IMR-90 (cell line): ENCODE measurements at regions not wholly inside any gene's neighbourhood (a gene's known extent, or its start where the extent isn't known, plus 50 kb on each side); places are given as distances from the start of the nearest gene placed in this dataset.

Experiments
- ATAC-seq: fragments of 200-7000 bp; cut with Tn5 transposase; 2 replicates; pipeline ENCODE4 v1.9.1; 2020; ENCODE audit warnings: low read depth, mild to moderate bottlenecking, moderate library complexity
- BruUV-seq: library from RNA; stranded (reverse); fragments of 400-500 nt; replicated peaks from 2 replicates; lab custom pipeline; 2021; lab: Mats Ljungman, UMichigan
- CTCF ChIA-PET: fragments of 300-600 bp; formaldehyde crosslinking; extraction: SDS; loops from one replicate; lab custom pipeline; 2021; ENCODE audit warnings: antibody characterized with exemption; lab: Yijun Ruan, JAX
- POLR2A ChIA-PET: fragments of 300-600 bp; sonication (Branson Sonifier 250); formaldehyde crosslinking; loops from one replicate; lab custom pipeline; 2022; ENCODE audit warnings: antibody characterized with exemption; ENCODE audit not compliant: unreplicated experiment; lab: Charles Lee
- DNase-seq: peaks from one replicate; pipeline ENCODE4 v3.0.0; 2013
- H2AFZ ChIP-seq: replicated peaks from 2 replicates; pipeline ENCODE3; 2013; ENCODE audit warnings: low read length, mild to moderate bottlenecking; ENCODE audit not compliant: poor library complexity
- H2AK5ac ChIP-seq: 2 replicates; pipeline ENCODE4 v1.6.1; 2013; ENCODE audit warnings: low read depth, low read length, inconsistent platforms
- H2AK9ac ChIP-seq: replicated peaks from 2 replicates; pipeline ENCODE3; 2013; ENCODE audit warnings: mild to moderate bottlenecking, low read depth, low read length, moderate library complexity; ENCODE audit not compliant: poor library complexity
- H2BK120ac ChIP-seq: 2 replicates; pipeline ENCODE4 v1.6.1; 2013; ENCODE audit warnings: low read depth, low read length, inconsistent platforms
- H2BK15ac ChIP-seq: 3 replicates; pipeline ENCODE4 v1.6.1; 2013; ENCODE audit warnings: low read depth, low read length, inconsistent platforms
- H2BK20ac ChIP-seq: 2 replicates; pipeline ENCODE4 v1.6.1; 2013; ENCODE audit warnings: low read depth, mild to moderate bottlenecking, inconsistent platforms, low read length, moderate library complexity
- H2BK5ac ChIP-seq: 2 replicates; pipeline ENCODE4 v1.6.1; 2013; ENCODE audit warnings: mild to moderate bottlenecking, low read depth, low read length, inconsistent platforms; ENCODE audit not compliant: poor library complexity, severe bottlenecking
- H3K14ac ChIP-seq: replicated peaks from 2 replicates; pipeline ENCODE4 v1.6.1; 2013; ENCODE audit warnings: low read depth, low read length, inconsistent platforms
- H3K18ac ChIP-seq: 2 replicates; pipeline ENCODE4 v1.6.1; 2013; ENCODE audit warnings: low read depth, low read length, control low read depth
- H3K23ac ChIP-seq: 2 replicates; pipeline ENCODE4 v1.6.1; 2013; ENCODE audit warnings: low read depth, low read length, inconsistent platforms
- H3K27ac ChIP-seq: 2 replicates; pipeline ENCODE4 v1.5.1; 2013; ENCODE audit warnings: mild to moderate bottlenecking, control low read depth, low read length; ENCODE audit not compliant: insufficient read depth
- H3K27me3 ChIP-seq: 2 replicates; pipeline ENCODE4 v1.6.1; 2013; ENCODE audit warnings: low read length; ENCODE audit not compliant: control insufficient read depth, insufficient read depth
- H3K36me3 ChIP-seq: 2 replicates; pipeline ENCODE4 v1.6.1; 2013; ENCODE audit warnings: low read length, mixed read lengths; ENCODE audit not compliant: control insufficient read depth, insufficient read depth
- H3K4ac ChIP-seq: 2 replicates; pipeline ENCODE4 v1.6.1; 2013; ENCODE audit warnings: low read depth, low read length, inconsistent platforms
- H3K4me1 ChIP-seq: 2 replicates; pipeline ENCODE4 v1.6.1; 2013; ENCODE audit warnings: low read length, mixed read lengths; ENCODE audit not compliant: control insufficient read depth, insufficient read depth
- H3K4me2 ChIP-seq: 2 replicates; pipeline ENCODE4 v1.6.1; 2013; ENCODE audit warnings: low read depth, mild to moderate bottlenecking, control low read depth, low read length, moderate library complexity
- H3K4me3 ChIP-seq: 2 replicates; pipeline ENCODE4 v1.5.1; 2013; ENCODE audit warnings: low read depth, mild to moderate bottlenecking, control low read depth, low read length, moderate library complexity; ENCODE audit not compliant: insufficient read depth
- H3K56ac ChIP-seq: 2 replicates; pipeline ENCODE4 v1.6.1; 2013; ENCODE audit warnings: low read length, inconsistent platforms; ENCODE audit not compliant: insufficient read depth; ENCODE audit errors: extremely low read depth
- H3K79me1 ChIP-seq, 2 experiments: 2 replicates each; pipeline ENCODE4 v1.6.1; 2013; ENCODE audit warnings: low read length in 2 of 2, inconsistent platforms in 1 of 2, low read depth in 1 of 2
- H3K9ac ChIP-seq: 2 replicates; pipeline ENCODE4 v1.6.1; 2013; ENCODE audit warnings: low read depth, low read length, control low read depth
- H3K9me1 ChIP-seq: 2 replicates; pipeline ENCODE4 v1.6.1; 2013; ENCODE audit warnings: low read length, inconsistent platforms; ENCODE audit not compliant: insufficient read depth
- H3K9me3 ChIP-seq: 2 replicates; pipeline ENCODE4 v1.6.1; 2013; ENCODE audit warnings: low read length; ENCODE audit not compliant: control insufficient read depth, insufficient read depth
- H4K20me1 ChIP-seq: 2 replicates; pipeline ENCODE4 v1.6.1; 2013; ENCODE audit warnings: low read length, inconsistent platforms; ENCODE audit not compliant: insufficient read depth
- H4K5ac ChIP-seq: 2 replicates; pipeline ENCODE4 v1.6.1; 2013; ENCODE audit warnings: mild to moderate bottlenecking, low read depth, low read length, control low read depth
- H4K8ac ChIP-seq, 2 experiments: 2 replicates each; pipeline ENCODE4 v1.6.1; 2013; ENCODE audit warnings: low read depth in 2 of 2, low read length in 2 of 2, control low read depth in 1 of 2, inconsistent platforms in 1 of 2
- H4K91ac ChIP-seq: 2 replicates; pipeline ENCODE4 v1.6.1; 2013; ENCODE audit warnings: low read depth, low read length, inconsistent platforms; ENCODE audit not compliant: insufficient read depth
- BHLHE40 ChIP-seq: fragments of 150-350 bp; IDR thresholded peaks from 2 replicates; pipeline ENCODE4 v1.6.1; 2016; ENCODE audit warnings: mild to moderate bottlenecking, low read depth, low read length
- MAFK ChIP-seq: IDR thresholded peaks from 2 replicates; pipeline ENCODE4 v1.6.1; 2012; ENCODE audit warnings: low read depth, low read length, improper control_type of control experiment
- MAZ ChIP-seq: IDR thresholded peaks from 2 replicates; pipeline ENCODE4 v1.6.1; 2012; ENCODE audit warnings: low read depth, mild to moderate bottlenecking, low read length, improper control_type of control experiment, moderate library complexity, borderline replicate concordance
- MXI1 ChIP-seq: IDR thresholded peaks from 2 replicates; pipeline ENCODE4 v1.6.1; 2012; ENCODE audit warnings: low read depth, mild to moderate bottlenecking, low read length, moderate library complexity, borderline replicate concordance
- RAD21 ChIP-seq: IDR thresholded peaks from 2 replicates; pipeline ENCODE4 v1.6.1; 2012; ENCODE audit warnings: low read length, improper control_type of control experiment
- RFX5 ChIP-seq: IDR thresholded peaks from 2 replicates; pipeline ENCODE4 v1.8.0; 2012; ENCODE audit warnings: low read depth, mild to moderate bottlenecking, low read length, moderate library complexity
- WGBS, 2 experiments: methylation state at CpG; one replicate each; pipeline versions ENCODE4 v1.1.5 to v1.1.7; 2013; ENCODE audit warnings: missing lambda C conversion rate in 2 of 2; ENCODE audit not compliant: insufficient read length in 1 of 2; ENCODE audit errors: extremely low coverage in 2 of 2; 5-methylcytosine and 5-hydroxymethylcytosine counted together
- dilution Hi-C: fragments of 300-500 bp; cut with HindIII; formaldehyde crosslinking; loops from one replicate; pipeline ENCODE4 v1.14.3; 2018; ENCODE audit warnings: low sequenced_read_pairs; ENCODE audit not compliant: unreplicated experiment
- in situ Hi-C: fragments of 300-500 bp; cut with MboI; formaldehyde crosslinking; loops from 3 replicates; pipeline ENCODE4 v1.14.3; 2019; ENCODE audit warnings: low sequenced_read_pairs, inconsistent platforms, mixed read lengths
- intact Hi-C: fragments of 100-400 bp; cut with micrococcal nuclease; formaldehyde crosslinking; loops from 2 replicates; pipeline ENCODE4 v1.10.0; 2022

DNA sequence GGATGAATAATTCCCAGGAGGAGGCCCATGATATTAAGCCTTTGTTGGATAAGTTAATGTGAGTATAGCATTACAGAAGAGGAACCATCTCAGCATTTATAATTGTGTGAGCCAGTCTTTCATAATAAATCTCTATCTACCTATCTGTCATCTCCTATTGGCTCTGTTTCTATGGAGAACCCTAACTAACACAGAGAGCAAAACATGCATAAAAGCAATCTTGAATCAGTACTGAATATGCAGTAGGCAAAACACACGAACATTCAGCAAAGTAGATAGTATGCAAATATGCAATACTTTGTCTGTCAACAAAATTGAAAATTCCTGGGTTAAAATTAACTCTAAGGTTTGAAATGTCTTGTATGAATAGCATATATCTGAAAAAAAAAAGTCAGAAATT lies 966.3 kb downstream of the DIAPH3 start:
- Histone ChIP-seq H4K20me1 (no peaks in the 10 kb centered on the region), H4K91ac (no peak overlapping the region), H3K4ac (no peak overlapping the region), H2BK5ac (no peak overlapping the region), H4K8ac (no peak overlapping the region), H3K4me3 (no peak overlapping the region), H2BK20ac (no peak overlapping the region), H2BK120ac (no peak overlapping the region), H3K4me1 (no peaks in the 10 kb centered on the region), H3K56ac (no peak overlapping the region), H2AFZ (no peak overlapping the region), H3K9me1 (no peaks in the 10 kb centered on the region), H3K27me3 (no peaks in the 10 kb centered on the region), H3K23ac (no peak overlapping the region), H3K79me1 (no peaks in the 10 kb centered on the region), H3K14ac (no peak overlapping the region), H3K9ac (no peak overlapping the region), H2AK9ac (no peak overlapping the region), H4K5ac (no peak overlapping the region), H2BK15ac (no peak overlapping the region), H3K18ac (no peak overlapping the region), H3K4me2 (no peak overlapping the region), H2AK5ac (no peak overlapping the region), H3K27ac (no peak overlapping the region), H3K9me3 (no peaks in the 10 kb centered on the region), H3K36me3 (no peaks in the 10 kb centered on the region)
- no TSS peak for BruUV-seq
- ChIA-PET POLR2A (no interaction called here), CTCF (no interaction called here)
- dilution Hi-C loops: no loop called here
- DNase-seq (no peak), ATAC-seq (no peak)
- intact Hi-C loops: no loop called here
- TF ChIP-seq RFX5 (no peak), MAZ (no peak), MAFK (no peak), MXI1 (no peak), RAD21 (no peak), BHLHE40 (no peak)
- in situ Hi-C loops: no loop called here
- WGBS, 2 experiments: no CpG with 5 or more reads among the region's 1 CpG
